GM18858 (cell line): ENCODE measurements at regions not wholly inside any gene's neighbourhood (a gene's known extent, or its start where the extent isn't known, plus 50 kb on each side); places are given as distances from the start of the nearest gene placed in this dataset.
"Not testable (repeated sequence)": the region's sequence is repeated elsewhere in the genome, so short reads cannot be mapped to it uniquely, and the experiment has no call there.

Experiments
- ATAC-seq: cut with Tn5 transposase; IDR thresholded peaks from one replicate; pipeline ENCODE4 v1.9.1; 2021; ENCODE audit not compliant: unreplicated experiment

DNA sequence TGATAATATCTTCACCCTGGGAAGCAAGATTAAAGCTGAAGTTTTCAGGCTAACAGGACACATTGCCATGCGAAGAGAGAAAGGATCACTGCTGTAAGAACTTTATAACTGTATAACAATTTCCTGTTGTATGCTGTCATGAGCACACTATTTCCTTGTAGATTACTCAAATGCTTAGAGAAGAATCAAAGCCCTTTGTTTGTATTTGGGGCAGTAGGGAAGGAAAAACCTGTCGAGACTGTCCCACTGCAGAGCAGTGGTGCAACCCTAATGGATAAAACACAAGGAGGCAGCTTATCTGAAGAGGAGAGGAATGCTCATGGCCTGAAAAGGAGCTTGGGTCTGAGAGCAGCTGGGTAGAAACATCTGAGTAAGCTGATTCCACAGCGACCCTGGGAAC, 327.7 kb upstream of the NPSR1 start:
- ATAC-seq: no peak

DNA sequence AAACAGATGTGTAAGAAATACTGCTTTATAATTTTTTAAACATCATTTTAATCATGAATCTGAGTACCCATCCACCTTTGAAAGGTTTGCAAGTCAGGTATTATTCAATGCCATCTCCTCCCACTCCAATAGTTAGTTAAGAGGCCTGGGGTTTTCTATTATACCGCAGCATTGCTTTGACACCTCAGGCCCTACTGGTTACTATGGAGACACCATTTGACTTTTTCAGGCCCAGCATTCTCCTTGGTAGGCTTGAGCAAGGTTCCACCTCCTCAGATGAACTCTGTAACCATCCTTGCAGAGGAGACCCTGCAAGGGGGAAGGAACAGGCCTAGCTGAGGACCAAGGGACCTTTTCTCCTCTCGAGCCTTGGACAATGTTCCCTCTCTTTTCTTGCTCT, 326.9 kb upstream of the NPSR1 start:
- ATAC-seq: no peak

DNA sequence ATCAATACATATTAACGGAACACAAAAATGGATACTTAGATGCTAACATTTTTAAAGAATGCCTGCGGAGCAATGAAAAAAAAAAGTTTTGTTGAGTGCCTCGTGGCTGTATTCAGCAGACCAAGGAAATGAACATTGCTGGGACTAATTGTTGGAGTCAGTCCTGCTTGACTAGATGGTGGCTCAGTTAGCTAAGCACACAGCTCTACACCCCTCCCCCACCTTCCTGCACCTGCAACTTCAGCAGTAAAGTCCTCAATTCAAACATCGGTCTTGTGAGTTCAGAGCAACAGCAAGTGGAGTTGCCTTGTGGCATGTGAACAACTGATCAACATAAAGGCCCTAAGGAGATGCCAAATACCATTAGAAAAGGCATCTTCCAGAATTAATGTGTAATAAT, 326.0 kb upstream of the NPSR1 start:
- ATAC-seq: no peak

DNA sequence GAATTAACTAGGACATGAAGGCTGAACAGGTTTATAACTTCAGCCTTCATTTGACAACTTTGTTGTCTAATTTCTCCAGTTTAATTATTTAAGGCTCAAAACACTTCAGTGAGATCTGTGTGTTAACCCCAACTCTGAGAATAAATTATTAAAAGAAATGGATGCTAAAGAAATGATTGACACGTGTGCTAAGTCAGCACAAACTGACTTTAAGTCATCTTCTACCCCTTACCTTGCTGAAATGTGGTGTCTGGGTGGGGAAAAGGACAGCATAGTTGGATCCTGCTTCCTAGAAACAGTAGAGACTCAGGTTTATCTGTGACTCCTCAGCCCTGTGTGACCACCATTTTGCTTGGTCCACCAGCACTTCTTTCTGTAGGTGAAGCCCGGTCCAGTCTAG, 324.8 kb upstream of the NPSR1 start:
- no peak for ATAC-seq

DNA sequence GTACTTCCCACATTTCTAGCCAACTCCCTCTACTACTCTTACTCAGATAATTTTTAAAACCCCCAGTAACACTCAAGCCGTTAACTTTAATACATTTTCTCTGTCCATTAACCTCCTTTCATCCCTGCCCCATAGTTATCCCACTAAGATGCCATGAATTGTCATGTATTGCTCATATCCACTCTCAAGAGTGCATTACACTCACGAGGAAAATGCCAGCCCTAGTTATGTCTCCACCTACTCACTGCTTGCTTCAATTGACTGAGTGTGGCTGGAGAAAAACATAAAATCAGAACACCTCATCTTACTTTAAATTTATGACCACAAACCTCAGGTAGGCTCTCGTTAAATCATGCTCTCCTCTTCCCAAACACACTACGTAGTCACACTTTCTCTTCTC, 324.1 kb upstream of the NPSR1 start:
- ATAC-seq: no peak

DNA sequence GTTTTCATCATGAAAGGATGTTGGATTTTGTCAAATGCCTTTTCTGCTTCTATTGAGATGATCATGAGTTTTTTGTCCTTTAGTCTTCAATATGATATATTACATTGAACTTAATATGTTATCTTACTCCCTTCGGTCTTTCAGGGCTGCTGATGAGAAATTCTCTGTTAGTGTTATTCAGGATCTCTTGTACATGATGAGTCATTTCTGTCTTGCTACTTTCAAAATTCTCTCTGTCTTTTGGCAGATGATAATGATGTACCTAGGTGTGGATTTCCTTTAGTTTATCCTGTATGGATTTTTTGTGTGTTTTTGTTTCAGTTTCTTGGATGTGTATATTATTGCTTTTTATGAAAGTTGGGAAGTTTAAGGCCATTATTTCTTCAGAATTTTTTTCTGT, 320.9 kb upstream of the NPSR1 start:
- no peak for ATAC-seq

DNA sequence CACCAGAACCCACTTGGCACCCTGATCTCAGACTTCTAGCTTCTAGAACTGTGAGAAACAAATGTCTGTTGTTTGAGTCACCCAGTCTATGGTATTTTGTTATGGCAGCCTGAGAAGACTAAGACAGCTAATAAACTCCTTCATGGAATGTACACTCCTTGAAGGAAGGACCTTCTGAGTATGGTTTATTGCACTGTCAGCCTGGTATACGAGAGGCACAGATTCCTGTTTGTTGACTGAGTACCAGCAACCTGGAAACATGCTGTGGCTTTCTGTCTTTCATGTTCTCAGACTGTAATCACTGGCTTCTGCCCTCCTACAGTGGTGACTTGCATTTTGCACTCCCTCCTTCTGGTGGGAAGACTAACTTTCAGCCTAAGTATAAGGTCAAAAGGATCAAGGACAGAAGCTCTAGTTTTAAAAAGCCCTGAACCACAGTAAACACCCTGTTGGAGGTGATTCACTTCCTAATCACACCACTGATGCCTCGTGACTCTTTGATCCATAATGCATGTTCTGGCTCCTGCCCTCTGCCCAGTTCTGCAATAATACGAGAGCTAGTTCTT, 319.0 kb upstream of the NPSR1 start:
- ATAC-seq: no peak

DNA sequence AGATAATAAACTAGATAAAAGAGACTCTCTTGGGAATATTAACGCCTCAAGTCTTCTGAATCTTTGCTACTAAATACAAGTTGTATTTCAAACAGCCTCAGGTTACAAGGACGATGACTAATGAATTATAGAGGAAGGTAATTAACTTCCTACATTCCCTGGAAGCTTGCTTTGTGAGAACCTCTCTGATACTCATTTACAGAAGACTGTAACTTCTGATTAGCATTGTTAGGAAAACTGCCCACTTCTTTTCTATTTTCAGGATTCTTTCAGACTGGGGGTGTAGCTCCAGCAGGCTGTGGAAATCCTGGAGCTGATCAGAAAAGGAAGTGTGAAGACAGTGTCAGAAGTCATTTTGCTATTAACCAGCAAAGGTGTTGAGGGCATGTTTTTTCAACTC, 316.7 kb upstream of the NPSR1 start:
- no peak for ATAC-seq

DNA sequence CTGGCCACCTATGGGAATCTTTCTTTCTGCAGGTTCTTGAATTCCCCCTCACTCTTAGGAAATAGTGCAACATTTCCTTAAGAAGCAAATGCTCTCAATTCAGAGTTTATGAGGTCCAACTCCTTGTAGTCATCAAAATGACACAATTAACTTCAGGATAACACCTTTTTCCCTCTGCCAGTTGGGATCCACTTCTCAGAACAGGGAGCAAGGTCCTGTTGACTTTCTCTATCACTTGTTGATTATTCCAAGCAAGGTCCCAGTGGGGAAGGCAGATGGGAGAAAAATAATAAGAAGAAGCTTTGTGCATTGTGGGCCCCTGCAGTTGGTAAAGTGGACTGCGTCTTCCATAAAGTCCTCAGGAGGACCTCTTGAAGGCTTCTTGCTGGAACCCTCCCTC, 315.6 kb upstream of the NPSR1 start:
- no peak for ATAC-seq

DNA sequence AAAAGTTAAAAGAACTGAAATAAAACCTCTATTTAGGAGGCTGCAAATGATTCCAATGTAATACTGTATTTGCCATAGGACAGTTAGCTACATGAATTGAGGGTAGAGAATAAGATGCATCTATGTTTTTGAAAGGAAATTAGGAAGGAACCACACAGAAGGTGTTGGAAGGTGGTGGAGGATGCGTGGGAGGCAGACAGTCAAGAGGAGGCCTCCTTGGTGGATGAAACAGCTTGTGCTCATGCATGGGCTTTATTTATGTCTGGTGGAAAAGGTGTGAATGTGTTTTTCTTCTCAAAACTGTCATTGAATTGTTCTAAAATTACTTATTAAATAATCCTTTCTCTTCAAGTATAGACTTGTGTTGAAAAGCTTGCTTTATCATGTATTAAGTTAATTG, 314.4 kb upstream of the NPSR1 start:
- ATAC-seq: no peak

DNA sequence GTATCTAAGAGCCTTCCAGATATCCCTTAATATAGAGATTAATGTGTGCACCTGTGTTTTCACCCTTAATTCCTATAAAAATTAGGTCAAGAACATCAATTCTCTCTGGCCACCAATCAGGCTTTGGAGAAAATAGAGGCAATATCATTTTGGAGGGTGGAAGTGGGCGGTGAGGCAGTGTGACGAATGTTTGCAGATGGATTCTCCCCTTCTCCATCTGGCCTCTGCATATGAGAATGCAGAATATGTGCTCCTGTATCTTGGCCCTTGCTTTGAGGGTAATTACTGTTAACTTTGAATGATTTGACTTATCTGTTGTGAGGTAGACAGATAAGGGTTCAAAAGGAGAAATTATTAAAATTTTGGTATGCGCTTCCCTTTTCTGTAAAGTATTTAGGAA, 304.0 kb upstream of the NPSR1 start:
- no peak for ATAC-seq

DNA sequence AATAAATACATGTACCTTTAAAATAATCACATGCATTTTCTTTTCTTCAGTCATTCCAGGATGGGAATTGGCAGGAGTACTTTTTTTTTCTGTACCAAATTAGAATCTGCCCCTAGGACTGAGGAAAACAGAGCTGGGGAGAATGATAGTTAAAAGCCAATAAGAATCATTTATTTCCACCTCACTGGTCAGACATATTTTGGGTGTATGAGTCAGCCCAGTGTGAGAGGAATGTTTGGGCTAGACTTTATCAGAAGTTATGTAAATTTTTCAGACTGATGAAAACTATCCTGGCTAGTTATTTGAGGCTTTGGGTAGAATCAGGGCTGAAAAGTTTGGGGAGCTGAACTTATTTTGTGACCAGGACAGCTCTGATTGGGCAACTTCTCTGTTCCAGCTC, 303.1 kb upstream of the NPSR1 start:
- no peak for ATAC-seq

DNA sequence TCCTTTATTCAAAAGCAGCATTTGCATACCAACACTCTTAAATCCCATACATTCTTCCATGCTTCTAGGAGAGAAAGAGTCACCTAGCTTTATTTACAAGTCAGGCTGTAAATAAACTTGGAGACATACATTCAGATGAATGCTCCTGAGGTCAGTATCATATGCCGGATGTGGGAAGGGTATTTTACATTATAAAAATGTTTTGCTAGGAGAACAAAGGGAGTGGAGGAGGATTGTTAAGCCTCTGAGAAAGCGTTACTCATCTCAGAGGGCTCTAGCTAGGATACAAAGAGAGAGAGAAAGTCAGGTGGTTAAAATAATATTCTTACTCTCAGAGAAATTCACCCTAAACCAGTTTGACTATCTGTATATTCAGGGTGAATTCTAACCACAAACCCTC, 300.9 kb upstream of the NPSR1 start:
- ATAC-seq: no peak

DNA sequence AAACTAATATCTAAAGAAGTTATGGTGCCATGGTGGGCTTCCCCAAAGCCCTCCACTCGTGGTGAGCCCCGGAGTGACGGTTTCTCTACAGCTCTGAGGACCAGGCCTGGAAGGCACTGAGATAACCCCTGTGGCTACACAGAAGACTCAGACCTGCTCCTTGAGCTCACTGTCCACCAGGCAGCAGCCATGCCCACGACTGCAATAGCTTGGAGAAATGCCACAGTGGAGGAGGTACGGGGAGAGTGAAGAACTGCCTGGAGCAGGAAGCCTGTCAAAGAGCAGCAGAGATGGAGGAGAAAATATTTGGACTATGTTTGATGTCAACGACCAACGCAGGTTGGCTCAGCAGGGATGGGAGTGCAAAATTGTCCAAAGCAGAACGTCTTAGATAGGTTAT, 300.1 kb upstream of the NPSR1 start:
- no peak for ATAC-seq

DNA sequence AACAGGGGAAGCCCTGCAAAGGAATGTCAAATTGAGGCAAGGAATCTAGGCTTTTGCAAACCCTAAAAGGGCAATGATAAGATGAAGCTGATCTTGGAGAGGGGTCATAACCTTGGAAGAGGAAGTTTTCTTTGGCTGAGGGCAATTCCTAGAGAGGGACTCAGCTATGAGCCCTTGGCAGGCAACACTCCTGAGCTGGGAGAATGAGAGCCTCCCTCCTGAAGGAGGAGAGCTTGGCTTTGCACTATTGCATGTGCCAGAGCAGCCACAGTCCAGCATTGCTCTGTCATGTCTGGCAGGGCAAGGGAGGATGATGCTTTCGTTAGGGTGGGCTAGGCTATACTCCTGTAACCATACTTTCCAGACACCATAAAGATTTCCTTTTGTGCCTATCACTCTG, 299.4 kb upstream of the NPSR1 start:
- ATAC-seq: not testable (repeated sequence)

DNA sequence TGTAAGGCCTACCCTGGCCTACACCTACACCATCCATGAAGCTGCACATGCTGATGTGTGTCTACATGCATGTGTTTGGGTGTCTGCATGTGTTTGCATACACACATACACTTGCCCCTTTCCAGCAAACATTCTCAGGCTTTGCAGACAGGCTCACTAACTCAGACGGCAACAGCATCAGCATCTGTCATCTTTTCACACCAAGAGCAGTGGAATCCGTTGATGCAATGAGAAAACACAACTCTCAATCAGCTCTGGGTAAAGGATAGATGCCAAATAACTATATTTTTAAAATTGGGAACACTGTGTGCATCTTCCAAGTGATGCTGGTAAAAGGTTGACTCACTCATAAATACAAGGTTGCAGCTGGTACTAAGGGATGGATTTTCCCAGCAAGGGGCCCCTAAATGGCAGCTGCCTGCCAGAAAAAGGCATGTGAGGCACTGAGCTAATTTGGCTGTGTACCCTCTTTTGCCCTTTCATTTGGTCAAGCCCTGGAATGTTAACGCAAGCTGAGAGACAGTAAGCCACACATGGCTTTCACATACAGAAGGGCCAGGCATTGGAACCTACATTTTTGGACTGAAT, 296.3 kb upstream of the NPSR1 start:
- no peak for ATAC-seq

DNA sequence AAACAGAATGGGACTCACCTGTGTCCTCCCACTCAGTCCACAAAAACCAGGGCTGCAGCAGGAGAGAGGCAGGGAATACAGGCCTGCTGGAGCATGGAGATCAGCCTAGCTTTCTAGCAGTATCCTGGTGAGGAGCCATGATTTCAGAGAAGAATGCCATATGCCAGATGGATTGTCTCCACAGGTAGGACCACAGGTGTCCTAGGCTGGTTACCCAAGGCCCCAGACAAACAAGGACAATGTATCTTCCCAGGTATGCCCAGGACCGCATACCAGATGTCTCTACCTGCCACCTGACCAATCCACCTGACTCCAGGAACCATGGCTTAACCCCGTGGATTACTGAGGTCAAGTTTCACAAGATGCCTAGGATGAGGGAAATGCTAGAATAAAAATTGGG, 295.4 kb upstream of the NPSR1 start:
- ATAC-seq: no peak

DNA sequence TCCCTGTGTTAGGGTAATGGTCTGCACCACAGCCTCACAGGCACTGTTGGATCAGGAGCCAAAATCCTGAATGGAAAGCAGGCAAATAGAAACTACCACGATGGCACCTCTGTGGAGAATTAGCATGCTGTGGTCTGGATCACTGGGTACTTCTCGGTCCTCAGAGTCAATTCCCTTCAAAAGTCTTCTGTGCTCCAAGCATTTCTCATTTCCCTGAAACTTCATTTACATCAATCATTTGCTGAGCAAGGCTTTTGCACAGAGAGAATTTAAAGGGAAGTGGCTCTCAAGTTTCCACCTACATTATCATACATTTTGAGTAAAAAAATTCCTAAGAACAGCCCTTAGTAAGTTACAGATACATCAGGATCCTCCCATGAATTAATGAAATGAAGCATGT, 293.9 kb upstream of the NPSR1 start:
- ATAC-seq: no peak

DNA sequence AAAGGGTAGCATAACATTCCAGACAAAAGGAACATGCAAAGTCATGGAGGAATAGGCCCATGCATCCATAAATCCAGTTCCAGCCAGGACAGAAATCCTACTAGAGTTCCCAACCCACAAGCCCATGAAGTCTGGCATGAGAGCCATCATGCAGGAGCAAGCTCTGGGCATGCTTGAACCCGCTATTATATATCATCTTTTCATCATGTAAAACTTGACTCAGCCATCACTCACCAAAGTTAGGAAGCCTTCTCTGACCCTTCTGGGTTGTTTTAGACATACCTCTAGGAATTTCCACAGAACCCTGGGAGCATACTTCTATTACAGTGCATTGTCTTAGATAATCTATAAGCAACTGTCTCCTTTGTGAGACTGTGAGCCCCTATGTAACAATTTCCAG, 293.0 kb upstream of the NPSR1 start:
- ATAC-seq: no peak

DNA sequence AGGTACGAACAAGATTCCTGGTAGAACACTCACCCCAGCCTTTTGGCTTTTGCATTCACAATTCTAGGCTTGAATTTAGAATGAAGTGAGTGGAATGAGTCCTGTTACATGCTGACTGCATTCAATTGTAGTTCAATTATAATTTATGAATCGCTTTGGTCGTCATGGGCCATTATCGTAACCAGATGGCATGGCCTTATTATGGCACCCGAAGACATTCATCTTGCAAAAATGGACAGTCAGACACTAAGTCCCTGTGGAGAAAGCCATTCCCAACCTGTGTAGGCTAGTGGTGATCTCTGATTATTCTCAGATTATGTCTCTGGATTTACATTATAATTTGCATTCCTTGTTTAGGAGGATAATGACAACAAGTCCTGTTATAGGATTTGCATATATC, 292.4 kb upstream of the NPSR1 start:
- ATAC-seq: no peak

DNA sequence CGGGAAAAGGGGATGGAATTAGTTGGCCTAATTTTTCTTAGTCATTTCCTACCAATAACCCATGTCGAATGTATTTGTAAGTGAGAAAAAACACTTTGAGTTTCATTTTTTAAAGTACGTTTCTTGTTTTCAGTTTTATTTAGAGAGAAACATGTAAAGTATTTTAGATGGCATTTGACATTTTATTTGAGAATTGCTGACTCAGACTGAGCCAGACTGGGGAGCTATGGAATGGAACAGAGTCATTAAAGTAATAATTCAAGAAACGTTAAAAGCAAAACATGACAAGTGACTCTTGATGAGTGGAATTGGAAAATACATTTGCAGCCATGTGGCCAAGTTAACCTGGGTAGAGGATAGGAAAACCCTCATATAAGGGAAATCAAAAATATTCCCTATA, 286.1 kb upstream of the NPSR1 start:
- ATAC-seq: no peak

DNA sequence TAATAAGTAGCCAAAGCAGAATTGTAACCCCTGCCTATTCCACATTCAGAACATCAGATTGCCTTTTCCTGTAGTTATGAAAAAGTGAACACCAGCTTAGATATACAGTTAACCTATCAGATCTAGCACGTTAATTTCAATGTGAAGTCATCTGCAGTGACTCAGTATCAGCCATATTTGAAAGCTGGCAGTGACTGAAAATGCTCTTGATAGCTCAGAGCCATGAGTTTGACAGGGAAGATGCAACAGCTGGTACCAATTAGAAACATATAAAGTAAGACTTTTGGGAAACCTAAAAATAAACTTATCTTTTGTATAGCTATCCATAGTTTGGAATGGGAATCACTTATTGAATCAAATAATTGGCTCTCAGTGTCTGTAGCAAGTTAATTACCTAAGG, 284.1 kb upstream of the NPSR1 start:
- no peak for ATAC-seq

DNA sequence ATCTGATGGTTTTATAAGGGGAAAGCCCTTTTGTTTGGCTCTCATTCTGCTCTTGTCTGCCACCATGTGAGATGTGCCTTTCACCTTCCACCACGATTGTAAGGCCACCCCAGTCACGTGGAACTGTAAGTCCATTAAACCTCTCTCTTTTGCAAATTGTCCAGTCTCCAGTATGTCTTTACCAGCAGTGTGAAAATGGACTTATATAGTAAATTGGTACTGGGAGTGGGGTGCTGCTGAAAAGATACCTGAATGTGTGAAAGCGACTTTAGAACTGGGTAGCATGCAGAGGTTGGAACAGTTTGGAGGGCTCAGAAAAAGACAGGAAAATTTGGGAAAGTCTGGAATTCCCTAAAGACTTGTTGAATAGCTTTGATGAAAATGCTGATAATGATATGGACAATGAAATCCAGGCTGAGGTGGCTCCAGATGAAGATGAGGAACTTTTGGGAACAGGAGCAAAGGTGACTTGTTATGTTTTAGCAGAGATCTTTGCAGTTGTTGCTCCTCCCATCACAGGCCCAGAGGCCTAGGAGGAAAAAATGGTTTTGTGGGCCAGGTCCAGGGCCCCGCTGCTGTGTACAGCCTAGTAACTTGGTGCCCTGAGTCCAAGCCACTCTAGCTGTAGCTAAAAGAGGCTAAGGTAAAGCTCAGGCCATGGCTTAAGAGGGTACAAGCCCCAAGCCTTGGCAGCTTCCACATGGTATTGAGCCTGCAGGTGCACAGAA, 275.7 kb upstream of the NPSR1 start:
- ATAC-seq: no peak
